Omental fat pad (tissue), 3 donors: ENCODE measurements at regions not wholly inside any gene's neighbourhood (a gene's known extent, or its start where the extent isn't known, plus 50 kb on each side); places are given as distances from the start of the nearest gene placed in this dataset.

ENCODE experiments used
- ATAC-seq: fragments of 150-250 bp; one replicate; pipeline ENCODE4 v1.9.1; 2016; ENCODE audit warnings: mild to moderate bottlenecking, moderate library complexity; ENCODE audit not compliant: low FRiP score
- DNase-seq: peaks from one replicate; pipeline ENCODE4 v3.0.0-alpha.2; 2019; ENCODE audit warnings: low spot score
- CTCF ChIP-seq, 3 donors: fragments of 450-650 bp; IDR thresholded peaks; one replicate each; pipeline ENCODE4 v1.5.1; 2016 to 2017; ENCODE audit warnings: antibody characterized with exemption in 3 of 3, mild to moderate bottlenecking in 3 of 3, moderate library complexity in 2 of 3

GRCh38 chr2:217616936-217617335 lies 385.9 kb downstream of the TNS1 start:
- no peak for DNase-seq
- no peak for ATAC-seq
- TF ChIP-seq CTCF (IDR thresholded peaks at IDR 0.05) = no peak

- no peak for ATAC-seq
- no peak for DNase-seq
- TF ChIP-seq CTCF (IDR thresholded peaks at IDR 0.05) = no peak
Measured at GRCh38 chr2:217615171-217615570, 387.6 kb downstream of the TNS1 start.

- TF ChIP-seq CTCF (IDR thresholded peaks at IDR 0.05) = no peak
- DNase-seq = no peak
- no peak for ATAC-seq
Measured at GRCh38 chr2:217614498-217614897, 388.3 kb downstream of the TNS1 start.

GRCh38 chr2:217614096-217614495 lies 388.7 kb downstream of the TNS1 start:
- ATAC-seq = no peak
- DNase-seq = no peak
- TF ChIP-seq CTCF (IDR thresholded peaks at IDR 0.05) = no peak

- no peak for TF ChIP-seq CTCF (IDR thresholded peaks at IDR 0.05)
- DNase-seq = no peak
- ATAC-seq = no peak
Measured at GRCh38 chr2:217612920-217613319, 389.9 kb downstream of the TNS1 start.

- ATAC-seq (no peak), DNase-seq (no peak)
- no peak for TF ChIP-seq CTCF (IDR thresholded peaks at IDR 0.05)
Measured at GRCh38 chr2:217612211-217612610, 390.6 kb downstream of the TNS1 start.

GRCh38 chr2:217611626-217612127 lies 391.1 kb downstream of the TNS1 start:
- TF ChIP-seq CTCF (IDR thresholded peaks at IDR 0.05) = no peak
- DNase-seq = no peak
- ATAC-seq = no peak
